ENCODE measurements at regions not wholly inside any gene's neighbourhood (a gene's known extent, or its start where the extent isn't known, plus 50 kb on each side); places are given as distances from the start of the nearest gene placed in this dataset.
"Not testable (repeated sequence)": the region's sequence is repeated elsewhere in the genome, so short reads cannot be mapped to it uniquely, and the experiment has no call there.

DNA sequence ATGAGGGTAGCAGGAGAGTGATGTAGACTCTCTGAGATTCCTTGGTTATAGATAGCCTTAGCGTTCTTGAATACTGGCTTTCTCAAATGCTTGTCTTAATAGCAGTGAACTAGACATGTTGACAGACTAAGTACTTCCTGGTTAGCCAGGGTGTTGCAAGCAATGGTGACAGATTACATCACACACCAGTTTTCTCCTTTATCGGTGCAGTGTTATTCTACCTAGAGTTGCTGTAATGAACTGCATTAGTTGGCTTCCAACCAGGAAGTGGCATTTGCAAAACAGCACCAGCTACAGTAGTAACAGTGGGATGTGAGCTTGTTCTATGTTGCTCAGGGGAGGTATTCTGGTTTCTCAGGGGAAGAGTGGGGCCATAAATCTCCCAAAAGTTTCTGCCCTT lies 582.2 kb upstream of the DDX18 start:
- no peak for DNase-seq

DNA sequence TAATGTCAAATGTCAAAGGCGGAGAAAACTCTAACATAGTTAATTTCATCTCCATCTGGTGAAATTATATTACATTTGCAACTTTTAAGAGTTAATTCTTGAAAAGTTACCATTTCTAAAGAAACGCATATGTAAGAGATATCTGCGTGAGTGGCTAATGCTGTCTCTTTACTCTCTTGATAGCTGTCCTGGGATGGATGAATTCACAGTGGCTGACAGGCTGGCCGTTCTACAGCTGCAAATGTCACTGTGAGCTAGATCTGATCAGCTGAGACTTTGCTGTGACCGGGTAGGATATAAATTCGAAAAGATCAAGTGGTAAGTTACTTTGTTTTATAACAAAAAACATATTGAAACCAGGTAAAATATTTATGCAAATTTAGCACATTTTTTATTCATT lies 557.1 kb upstream of the DDX18 start:
- DNase-seq: no peak

DNA sequence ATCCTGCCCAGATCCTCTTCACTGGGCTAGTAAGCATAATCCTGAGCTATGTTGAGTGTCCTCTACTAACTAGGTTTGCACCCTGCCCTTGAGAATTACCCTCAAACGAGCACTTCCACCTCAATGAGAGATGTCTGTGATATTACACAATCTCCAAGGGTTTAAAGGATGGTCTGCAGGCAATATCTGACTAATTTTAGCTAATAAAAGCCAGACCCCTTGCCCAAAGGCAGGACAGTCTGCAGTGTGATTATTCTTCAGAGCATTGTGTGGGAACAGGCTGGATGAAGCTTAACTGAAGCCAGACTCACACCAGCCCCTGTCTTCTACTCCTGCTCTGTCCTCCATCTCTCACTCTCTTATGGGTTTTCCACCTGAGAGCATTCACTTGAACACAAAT lies 544.9 kb upstream of the DDX18 start:
- DNase-seq: no peak

DNA sequence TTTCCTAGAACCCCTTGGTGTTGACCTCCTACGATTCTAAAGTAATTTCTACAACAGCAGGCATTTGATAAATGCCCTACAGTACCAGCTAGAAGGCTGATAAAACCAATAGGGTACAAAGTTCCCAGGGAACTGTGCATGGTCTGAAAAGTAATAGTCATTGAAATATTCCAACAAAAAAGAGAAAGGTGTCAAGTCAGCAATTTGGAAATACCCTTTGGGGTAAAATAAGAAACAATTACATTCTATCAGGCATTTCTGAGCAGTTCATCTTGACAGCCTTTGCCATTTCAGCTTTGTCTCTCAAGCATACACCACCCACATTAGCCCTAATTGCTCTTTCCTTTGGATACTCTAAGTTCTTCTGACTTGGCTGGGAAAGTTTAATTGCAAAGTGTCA lies 542.9 kb upstream of the DDX18 start:
- no peak for DNase-seq

DNA sequence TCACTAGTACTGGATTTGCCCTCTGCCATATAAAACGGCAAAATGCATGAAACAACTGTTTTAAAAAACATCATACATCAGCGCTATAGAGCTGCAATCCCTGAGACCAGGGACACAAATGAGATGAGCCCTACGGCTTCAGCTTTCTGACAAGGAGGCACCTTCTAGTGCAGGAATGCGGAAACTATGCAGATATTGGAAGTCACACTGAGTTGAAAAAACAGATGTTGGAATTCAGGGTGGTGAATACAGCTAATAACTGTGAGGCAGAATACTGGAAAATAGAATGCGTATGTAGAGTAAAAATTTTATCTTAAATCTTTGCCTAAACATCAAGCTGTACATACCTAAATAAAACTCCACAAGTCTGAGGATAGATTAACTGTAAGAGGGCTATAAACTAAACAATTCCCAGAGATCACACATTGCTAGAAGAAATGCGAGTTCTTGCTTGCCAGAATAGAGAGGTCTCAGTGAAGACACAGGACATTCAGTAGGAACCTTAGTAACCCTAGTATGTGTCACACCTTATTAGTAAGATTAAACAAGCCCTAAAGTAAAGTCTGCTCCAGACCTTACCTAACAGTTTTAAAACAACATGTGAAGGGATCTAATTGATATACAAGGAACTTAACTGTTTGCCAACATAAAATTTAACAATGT lies 541.4 kb upstream of the DDX18 start:
- DNase-seq: no peak

DNA sequence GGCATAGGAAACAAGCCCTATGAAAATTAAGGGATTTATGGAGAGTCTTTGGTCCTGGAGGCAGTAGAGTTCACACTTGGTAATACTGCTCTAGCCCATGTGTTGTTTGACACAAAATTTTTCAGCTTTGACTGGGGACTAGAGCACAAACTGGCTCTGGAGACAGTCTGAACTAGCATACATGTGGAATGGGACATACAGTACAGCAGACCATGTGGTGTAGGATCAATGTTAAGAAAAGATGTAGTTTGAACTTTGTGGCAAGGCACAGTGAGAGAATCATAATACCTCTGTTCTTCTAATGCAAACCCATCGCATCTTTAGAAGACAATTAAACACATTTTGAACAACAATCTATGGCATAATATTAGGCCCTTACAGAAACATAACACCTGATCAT lies 521.5 kb upstream of the DDX18 start:
- DNase-seq: no peak

DNA sequence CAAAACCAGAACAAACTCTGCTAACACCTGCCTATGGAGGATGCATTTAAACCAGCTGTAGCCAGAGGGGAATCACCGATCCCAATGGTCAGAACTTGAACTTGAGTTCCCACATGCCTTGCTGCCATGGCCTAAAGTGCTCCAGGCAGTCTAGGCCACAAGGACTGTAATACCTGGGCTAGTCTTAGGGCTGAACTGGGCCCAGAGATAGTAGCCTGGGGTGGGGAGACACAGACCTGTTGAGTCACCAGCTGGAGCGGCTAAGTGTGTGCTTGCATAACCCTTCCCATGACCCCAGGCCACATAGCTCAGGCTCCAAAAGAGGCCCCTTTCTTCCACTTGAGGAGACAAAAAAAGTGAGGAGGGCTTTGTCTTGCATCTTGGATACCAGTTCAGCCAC lies 515.0 kb upstream of the DDX18 start:
- DNase-seq: no peak

DNA sequence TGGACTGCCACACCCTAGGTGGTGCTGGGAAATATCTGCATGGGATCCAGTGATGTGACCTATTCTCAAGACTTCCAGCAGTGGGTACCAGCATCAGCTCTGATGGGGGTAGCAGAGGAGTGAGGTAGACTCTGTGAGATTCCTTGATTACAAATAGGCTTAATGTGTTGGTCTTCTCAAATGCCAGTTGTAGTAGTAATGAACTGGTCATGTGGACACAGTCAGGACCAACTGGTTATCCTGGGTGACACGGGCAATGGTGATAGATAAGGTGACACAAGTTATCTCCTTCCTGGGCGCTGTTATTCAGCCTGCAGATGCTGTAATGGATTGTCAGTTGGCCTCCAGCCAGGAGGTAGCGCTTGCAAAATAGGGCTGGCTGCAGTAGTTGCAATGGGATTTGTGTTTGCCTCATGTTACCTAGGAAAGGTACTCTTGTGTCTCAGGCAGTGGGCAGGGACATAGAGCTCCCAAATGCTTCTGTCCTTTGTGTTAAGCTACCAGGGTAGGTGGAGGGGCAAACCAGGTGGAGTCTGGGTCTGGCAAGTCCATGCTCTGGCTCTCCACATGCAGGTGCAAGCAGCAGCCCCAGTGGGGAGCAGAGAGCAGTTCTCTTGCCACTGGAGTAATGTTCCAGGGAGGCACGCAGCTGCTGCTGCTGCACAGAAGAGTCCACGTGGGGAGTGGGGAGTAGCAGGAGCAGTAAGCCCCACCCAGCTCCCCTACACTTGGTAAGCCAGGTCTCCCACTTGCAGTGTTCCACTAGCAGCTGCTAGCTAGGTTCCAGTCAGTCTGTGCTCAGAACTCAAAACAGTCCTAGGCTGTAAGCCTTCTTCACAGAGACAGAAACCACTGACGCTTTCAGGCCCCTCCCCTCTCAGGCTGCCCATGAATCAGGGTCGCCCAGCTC lies 505.4 kb upstream of the DDX18 start:
- peak; percentile 36 for DNase-seq

DNA sequence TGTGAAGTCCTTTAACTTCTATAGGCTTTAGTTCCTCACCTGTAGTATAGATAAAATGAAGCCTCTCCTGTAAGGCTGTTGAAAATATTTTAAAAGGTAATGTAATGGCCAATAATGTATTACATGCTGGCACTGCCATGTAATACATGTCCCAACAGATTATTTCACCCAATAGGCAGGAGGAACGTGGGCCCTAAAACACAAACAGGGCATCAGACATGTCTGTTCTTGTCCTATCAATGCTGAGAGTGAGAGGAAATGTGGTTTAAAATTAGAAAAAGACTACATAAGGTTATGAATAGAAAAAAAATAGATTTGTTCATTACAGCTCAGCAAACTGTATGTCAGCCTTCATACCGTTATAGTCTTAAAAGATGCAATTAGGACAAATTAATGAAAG lies 492.7 kb upstream of the DDX18 start:
- no peak for DNase-seq

DNA sequence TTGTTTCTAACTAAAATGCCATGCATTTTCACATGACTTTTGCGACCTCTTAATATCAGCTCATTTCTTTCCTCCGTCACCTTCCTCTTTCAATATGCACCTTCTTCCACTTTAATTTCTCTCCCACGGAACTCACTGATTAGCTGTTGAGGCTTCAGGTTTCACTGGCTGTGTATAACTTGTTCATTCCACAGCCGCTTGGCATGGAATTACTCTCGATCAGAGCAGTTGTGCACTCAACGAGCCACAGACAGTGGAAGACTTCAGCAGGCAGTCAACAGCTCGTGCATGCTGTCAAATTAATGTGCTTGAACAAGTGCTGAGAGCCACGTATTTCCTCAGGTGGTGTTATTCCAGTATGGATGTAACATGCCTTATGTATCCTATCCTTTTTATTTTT lies 491.2 kb upstream of the DDX18 start:
- DNase-seq: no peak

DNA sequence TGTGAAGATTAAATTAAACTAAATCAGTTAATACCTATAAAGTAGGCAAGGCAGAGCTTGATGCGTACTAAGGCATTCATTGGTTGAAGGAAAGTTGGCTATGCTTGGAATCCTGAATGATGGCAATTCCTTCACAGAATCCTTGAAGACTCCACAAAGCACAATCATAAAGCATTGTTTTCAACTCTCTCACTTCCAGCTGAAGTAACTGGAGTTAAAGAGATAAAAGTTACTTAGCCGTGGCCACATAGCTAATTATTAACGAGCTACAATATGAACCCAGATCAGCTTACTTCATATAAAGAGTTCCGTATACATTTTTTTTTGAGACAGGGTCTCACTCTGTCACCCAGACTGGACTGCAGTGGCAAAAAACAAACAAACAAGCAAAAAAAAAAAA lies 483.9 kb upstream of the DDX18 start:
- no peak for DNase-seq

DNA sequence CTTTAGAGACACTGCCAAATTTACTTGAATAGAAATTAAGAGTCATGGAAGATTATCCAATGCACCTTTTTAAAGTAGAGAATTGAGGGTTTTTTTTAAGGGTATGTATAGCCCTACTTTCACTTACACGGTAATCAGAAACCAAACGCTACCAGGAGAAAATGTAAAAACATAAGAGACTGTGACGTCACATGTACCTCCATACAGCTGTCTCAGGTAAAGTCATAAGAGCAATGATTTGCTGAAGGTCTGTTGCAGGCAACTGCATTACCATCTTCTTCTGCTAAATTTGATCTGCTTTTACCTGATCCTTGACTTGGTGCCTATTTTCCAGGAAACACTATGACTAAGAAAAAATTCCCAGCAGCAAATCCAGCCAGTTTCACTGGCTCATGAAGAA lies 478.5 kb upstream of the DDX18 start:
- no peak for DNase-seq

DNA sequence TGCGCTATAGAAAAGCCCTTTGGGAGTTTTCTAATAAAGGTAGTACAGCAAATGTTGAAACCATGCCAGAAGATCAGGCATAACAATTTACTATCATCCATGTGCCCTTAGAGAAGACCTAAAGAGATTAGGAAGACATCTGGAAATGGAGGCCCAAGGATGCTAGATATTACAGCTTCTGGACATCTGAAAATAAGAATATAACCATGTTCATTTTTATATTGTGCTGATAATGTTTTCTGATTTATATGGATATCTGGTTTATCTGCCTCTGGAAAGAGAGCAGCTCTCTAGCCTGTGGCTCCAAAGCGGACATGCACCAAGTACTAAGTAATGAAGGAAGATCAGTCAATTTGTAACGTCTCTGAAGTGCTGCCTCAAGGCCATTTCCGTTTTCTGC lies 478.0 kb upstream of the DDX18 start:
- DNase-seq: no peak

DNA sequence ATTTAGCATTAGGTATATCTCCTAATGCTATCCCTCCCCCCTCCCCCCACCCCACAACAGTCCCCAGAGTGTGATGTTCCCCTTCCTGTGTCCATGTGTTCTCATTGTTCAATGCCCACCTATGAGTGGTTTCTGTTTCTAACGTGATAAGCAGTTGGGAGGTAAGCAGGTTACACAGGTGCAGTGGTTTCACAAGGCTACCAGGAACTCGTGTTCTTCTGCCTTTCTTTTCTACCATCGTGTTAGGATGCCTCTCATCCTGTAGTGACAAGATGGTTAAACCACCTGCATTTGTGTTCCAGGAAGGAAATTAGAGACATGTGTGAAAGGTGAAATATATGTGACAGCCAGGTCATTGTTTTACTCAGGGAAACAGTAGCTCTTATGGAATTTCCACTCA lies 476.5 kb upstream of the DDX18 start:
- not testable (repeated sequence) for DNase-seq

DNA sequence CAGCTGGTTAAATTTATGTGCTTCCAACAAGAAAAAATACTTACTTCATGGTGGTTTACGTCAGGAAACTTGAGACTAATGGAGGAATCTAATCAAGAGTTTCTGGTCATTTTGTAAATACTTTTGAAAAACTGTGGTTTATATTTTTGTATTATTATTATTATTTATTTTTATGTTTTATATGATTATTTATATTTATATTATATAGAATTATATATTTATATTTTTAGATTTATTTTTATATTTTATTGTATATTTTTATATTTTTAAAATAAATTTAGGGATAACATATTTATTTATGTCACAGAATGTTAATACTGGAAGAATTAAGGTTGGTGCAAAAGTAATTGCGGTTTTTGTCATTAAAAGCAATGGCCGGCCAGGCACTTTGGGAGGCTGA lies 474.5 kb upstream of the DDX18 start:
- DNase-seq: no peak

DNA sequence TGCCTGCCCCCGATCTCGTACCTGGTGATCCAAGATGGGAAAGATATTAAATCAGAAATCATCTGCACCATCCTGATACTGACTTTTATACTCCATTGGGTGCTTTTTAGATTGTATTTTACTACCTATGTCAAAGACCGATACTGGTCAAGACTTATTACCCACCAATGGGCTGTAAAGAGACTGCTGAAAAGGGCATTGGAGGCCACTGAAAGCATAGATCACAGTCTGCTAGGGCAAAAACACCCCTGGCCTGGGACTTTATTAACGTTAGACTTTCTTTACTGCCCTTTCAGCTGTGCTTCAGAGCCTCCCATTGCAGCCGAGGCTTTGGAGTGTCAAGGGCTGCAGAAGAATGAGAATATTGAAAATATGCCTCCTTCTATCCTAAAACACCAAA lies 472.8 kb upstream of the DDX18 start:
- no peak for DNase-seq

DNA sequence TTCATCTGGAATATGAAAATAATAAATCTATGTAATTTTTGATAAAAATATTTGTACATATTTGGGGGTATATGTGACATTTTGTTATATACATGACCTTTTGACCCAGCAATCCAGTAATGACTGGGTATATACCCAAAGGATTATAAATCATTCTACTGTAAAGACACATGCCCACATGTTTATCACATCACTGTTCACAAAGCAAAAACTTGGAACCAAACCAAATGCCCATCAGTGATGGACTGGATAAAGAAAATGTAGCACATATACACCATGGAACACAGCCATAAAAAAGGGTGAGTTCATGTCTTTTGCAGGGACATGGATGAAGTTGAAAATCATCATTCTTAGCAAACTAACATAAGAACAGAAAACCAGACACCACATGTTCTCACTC lies 472.1 kb upstream of the DDX18 start:
- DNase-seq: no peak

DNA sequence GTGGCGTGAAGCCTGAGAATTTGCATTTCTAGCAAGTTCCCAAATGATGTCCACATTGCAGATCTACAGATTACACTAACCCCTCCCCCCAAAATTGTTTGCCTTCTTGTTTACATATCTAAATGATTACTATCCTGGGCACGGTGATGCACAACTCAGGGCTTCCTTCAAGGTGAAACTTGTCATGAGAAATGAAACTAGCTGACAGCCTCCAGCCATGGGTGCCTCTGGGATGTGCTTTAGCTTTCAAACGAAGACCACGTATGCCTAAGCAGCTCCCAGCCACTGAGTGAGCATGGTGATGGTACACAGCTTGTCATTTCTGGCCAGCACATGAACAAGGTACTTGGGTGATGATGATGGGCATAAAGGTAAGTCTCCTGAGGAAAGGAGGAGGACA lies 464.8 kb upstream of the DDX18 start:
- no peak for DNase-seq

DNA sequence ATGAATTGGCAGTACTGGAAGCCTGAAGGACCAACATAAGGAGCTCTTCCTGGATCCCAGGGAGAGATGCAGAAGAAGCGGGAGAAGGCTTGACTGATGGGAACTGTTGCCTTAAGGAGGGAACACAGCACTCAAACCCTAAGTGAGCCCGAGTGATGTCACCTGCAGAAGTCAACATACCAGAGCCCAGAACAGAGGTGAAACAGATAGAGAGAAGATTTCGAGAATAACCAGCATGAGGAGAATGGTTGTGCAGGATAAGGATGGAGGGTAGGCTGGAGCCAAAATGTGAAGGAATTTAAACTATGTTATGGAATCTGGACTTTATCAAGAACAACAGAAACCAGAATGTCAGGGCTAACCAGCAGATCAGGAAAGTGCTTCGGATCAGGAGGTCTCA lies 463.1 kb upstream of the DDX18 start:
- DNase-seq: no peak

DNA sequence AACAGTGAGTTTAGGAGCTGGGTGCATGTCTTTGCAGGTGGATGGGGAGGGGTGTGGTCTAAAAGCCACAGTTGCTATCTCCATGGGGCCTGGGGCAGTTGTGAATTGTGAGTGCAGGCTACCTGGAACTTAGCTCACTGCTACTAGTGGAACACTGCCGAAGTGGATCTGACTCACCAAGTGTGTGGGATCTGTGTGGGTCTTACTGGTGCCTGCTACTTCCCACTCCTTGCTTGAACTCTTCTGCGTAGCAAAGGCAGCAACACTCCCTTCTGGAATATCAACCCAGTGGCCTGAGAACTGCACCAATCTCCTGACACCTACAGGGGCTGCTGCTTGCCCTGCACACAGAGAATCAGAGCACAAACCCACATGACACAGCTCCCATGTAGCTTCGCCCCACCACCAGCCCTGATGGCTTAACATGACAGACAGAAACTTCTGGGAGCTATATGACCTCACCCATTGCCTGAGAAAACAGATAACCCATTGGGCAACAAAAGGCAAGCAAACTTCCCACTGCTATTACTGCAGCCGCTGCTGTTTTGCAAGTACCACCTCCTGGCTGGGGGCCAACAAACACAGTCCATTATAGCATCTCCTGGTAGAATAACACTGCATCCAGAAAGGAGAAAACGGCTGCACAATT lies 455.1 kb upstream of the DDX18 start:
- DNase-seq: peak; percentile 68

DNA sequence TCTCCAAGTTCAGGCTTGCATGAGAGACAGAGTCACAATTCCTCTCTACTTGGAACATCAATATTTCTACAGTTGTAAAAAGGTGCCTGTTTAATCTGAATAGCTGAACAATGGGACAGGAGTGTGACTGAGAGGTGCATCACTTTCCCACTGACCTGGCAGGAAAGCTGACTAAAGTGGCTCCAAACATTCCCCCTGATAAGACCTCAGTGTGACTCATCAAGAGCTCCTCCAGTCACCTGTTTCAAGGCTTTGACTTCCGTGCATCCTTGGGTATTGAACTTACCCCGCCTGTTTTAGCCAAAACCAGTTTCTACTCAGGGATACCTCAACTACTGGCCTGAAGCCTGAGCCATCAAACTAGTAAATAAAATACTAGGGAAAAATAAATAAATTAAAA lies 453.9 kb upstream of the DDX18 start:
- no peak for DNase-seq

DNA sequence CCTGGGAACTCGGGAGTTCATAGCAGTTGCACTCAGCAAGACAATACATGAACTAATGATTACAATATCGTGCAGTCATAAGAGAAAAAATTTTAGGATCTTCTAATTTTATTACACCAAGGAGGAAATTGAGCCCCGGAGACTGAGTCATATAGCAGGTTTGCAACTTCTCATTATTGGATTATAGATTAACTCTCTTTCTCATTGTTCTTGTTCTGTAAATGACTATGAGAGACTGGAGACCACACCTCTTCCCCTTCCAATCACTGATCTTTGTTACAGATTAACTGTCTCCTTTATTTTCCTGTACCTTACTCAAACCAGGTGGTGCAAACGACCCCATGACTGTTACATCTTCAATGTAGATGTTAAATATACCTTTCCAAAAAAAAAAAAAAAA lies 435.8 kb upstream of the DDX18 start:
- DNase-seq: no peak

DNA sequence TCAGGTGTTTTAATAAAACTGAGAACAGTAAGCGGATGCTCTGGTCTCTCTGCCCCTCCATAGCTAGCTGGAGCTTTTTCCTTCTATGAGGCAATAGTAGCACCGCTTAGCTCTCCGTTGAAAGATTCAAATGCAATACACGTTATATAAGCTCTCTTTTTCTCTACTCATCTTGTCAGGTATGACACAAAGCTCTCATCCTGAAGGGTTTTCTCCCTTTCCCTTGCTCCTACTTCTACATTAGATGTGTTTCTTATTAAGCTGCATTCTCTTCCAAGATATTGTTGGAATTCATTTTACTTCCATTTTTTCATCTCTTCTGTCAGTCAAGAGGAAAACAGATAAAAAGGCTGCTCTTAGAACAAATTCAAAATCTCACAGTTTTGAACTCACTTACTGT lies 434.6 kb upstream of the DDX18 start:
- no peak for DNase-seq

DNA sequence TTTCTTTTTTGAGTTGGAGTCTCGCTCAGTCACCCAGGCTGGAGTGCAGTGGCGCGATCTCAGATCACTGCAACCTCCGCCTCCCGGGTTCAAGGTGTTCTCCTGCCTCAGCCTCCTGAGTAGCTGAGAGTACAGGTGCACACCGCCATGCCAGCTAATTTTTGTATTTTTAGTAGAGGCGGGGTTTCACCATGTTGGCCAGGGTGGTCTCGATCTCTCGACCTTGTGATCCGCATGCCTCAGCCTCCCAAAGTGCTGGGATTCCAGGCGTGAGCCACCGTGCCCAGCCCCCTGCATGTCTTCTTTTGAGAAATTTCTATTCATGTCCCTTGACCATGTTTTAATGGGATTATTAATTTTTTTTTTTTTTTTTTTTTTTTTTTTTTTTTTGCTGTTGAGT lies 430.5 kb upstream of the DDX18 start:
- not testable (repeated sequence) for DNase-seq

Data from NCI-H345 (cell line).